Uterus (tissue), 3 donors: ENCODE measurements at regions not wholly inside any gene's neighbourhood (a gene's known extent, or its start where the extent isn't known, plus 50 kb on each side); places are given as distances from the start of the nearest gene placed in this dataset.
"Not testable (repeated sequence)": the region's sequence is repeated elsewhere in the genome, so short reads cannot be mapped to it uniquely, and the experiment has no call there.

Experiments used
- DNase-seq, 2 donors: peaks; one replicate each; pipeline ENCODE4 v3.0.0-alpha.2; 2019 to 2020
- H3K27ac ChIP-seq, 2 donors: fragments of 200-600 bp; sonication (generic); 1 replicate in 1 of 2; 2 replicates in 1 of 2; pipeline ENCODE4 v1.5.1; 2016 to 2018
- H3K27me3 ChIP-seq, 2 donors: fragments of 200-600 bp; sonication (generic); one replicate each; pipeline ENCODE4 v1.5.1; 2018 to 2019; ENCODE audit warnings: control low read depth in 1 of 2
- H3K36me3 ChIP-seq, 2 donors: fragments of 200-600 bp; sonication (generic); one replicate each; pipeline ENCODE4 v1.5.1; 2019; ENCODE audit warnings: control low read depth in 1 of 2
- H3K4me1 ChIP-seq, 2 donors: fragments of 200-600 bp; sonication (generic); one replicate each; pipeline ENCODE4 v1.5.1; 2018 to 2019; ENCODE audit warnings: control low read depth in 1 of 2
- H3K4me3 ChIP-seq, 2 donors: fragments of 200-600 bp; sonication (generic); 1 replicate in 1 of 2; 2 replicates in 1 of 2; pipeline ENCODE4 v1.5.1; 2018 to 2019; ENCODE audit warnings: mild to moderate bottlenecking in 1 of 2
- H3K9me3 ChIP-seq, 2 donors: fragments of 200-600 bp; sonication (generic); one replicate each; pipeline ENCODE4 v1.5.1; 2019; ENCODE audit warnings: control low read depth in 1 of 2
- CTCF ChIP-seq, 4 experiments: fragments of 200-600 bp in 2 of 4; fragments of 450-650 bp in 2 of 4; sonication (generic) in 2 of 4; IDR thresholded peaks; one replicate each; pipeline ENCODE4 v1.5.1; 2016 to 2019; ENCODE audit warnings: antibody characterized with exemption in 4 of 4, mild to moderate bottlenecking in 2 of 4, moderate library complexity in 1 of 4
- POLR2A ChIP-seq, 2 donors: fragments of 450-650 bp; IDR thresholded peaks; one replicate each; pipeline ENCODE4 v1.6.1; 2016; ENCODE audit warnings: antibody characterized with exemption in 2 of 2, mild to moderate bottlenecking in 1 of 2, moderate library complexity in 1 of 2
- intact Hi-C: fragments of 100-400 bp; cut with DNase I; formaldehyde crosslinking; loops from one replicate; pipeline ENCODE4 v1.15.1; 2023; ENCODE audit warnings: low total_unique reads
- donor health status: DM: yes; HTN: yes; CAD: no.

GRCh38 chr2:16202266-16203020, 262.1 kb downstream of the MYCN start:
- no peaks in the 10 kb centered on the region for H3K4me1 ChIP-seq
- H3K4me3 ChIP-seq, result no peak overlapping the region
- no peak overlapping the region for H3K27ac ChIP-seq
- no peaks in the 10 kb centered on the region for H3K27me3 ChIP-seq
- TF ChIP-seq CTCF (IDR thresholded peaks at IDR 0.05) (no peak), POLR2A (IDR thresholded peaks at IDR 0.05) (no peak)
- intact Hi-C loops, result no loop called here
- DNase-seq, result no peak
- H3K9me3 ChIP-seq, result no peaks in the 10 kb centered on the region
- H3K36me3 ChIP-seq, result no peaks in the 10 kb centered on the region

GRCh38 chr2:16201848-16202247, 261.5 kb downstream of the MYCN start:
- no peaks in the 10 kb centered on the region for H3K27me3 ChIP-seq

GRCh38 chr2:16200554-16201193, 260.3 kb downstream of the MYCN start:
- Histone ChIP-seq H3K9me3 (no peaks in the 10 kb centered on the region), H3K4me1 (no peaks in the 10 kb centered on the region), H3K27me3 (no peaks in the 10 kb centered on the region), H3K27ac (no peak overlapping the region), H3K4me3 (no peak overlapping the region), H3K36me3 (no peaks in the 10 kb centered on the region)
- TF ChIP-seq CTCF (IDR thresholded peaks at IDR 0.05), result no peak
- TF ChIP-seq POLR2A (IDR thresholded peaks at IDR 0.05), result no peak
- intact Hi-C loops, result no loop called here
- no peak for DNase-seq

More at GRCh38 chr2:16201848-16202247, 261.5 kb downstream of the MYCN start:
- Histone ChIP-seq H3K36me3 (no peaks in the 10 kb centered on the region), H3K9me3 (no peaks in the 10 kb centered on the region), H3K4me1 (no peaks in the 10 kb centered on the region), H3K27ac (no peak overlapping the region), H3K4me3 (no peak overlapping the region)
- intact Hi-C loops, result no loop called here
- TF ChIP-seq CTCF (IDR thresholded peaks at IDR 0.05) (no peak), POLR2A (IDR thresholded peaks at IDR 0.05) (no peak)
- DNase-seq, result no peak

- intact Hi-C loops, result no loop called here
- Histone ChIP-seq H3K4me1 (no peaks in the 10 kb centered on the region), H3K27me3 (no peaks in the 10 kb centered on the region), H3K9me3 (no peaks in the 10 kb centered on the region), H3K27ac (no peak overlapping the region), H3K4me3 (no peak overlapping the region), H3K36me3 (no peaks in the 10 kb centered on the region)
- no peak for DNase-seq
- TF ChIP-seq CTCF (IDR thresholded peaks at IDR 0.05), result no peak
- no peak for TF ChIP-seq POLR2A (IDR thresholded peaks at IDR 0.05)
These were observed 259.7 kb downstream of the MYCN start for GRCh38 chr2:16199882-16200553.

GRCh38 chr2:16199241-16199640, 258.9 kb downstream of the MYCN start:
- H3K4me3 ChIP-seq, H3K27me3 ChIP-seq, intact Hi-C loops, H3K9me3 ChIP-seq, H3K4me1 ChIP-seq, DNase-seq, H3K36me3 ChIP-seq, H3K27ac ChIP-seq: not testable (repeated sequence)
